ENCODE measurements at regions not wholly inside any gene's neighbourhood (a gene's known extent, or its start where the extent isn't known, plus 50 kb on each side); places are given as distances from the start of the nearest gene placed in this dataset.

GRCh38 chr4:130074096-130074495 lies 978.1 kb downstream of the C4orf33 start:
- no peak for TF ChIP-seq ZNF843 (tag by site-specific recombination; IDR thresholded peaks at IDR 0.05)
- TF ChIP-seq SALL2 (tag by site-specific recombination; IDR thresholded peaks at IDR 0.05; ENCODE audit: borderline replicate concordance) = no peak
- TF ChIP-seq CTCF (tag by site-specific recombination; IDR thresholded peaks at IDR 0.05) = no peak
- TF ChIP-seq ZNF311 (tag by site-specific recombination; IDR thresholded peaks at IDR 0.05; ENCODE audit: borderline replicate concordance) = no peak
- no peak for TF ChIP-seq TCF7L2 (IDR thresholded peaks at IDR 0.05; ENCODE audit: borderline replicate concordance, low read depth, low read length)
- TF ChIP-seq ZSCAN4 (tag by site-specific recombination; IDR thresholded peaks at IDR 0.05) = no peak
- TF ChIP-seq SP2 (tag by site-specific recombination; IDR thresholded peaks at IDR 0.05) = no peak
- TF ChIP-seq ATF2 (tag by site-specific recombination; IDR thresholded peaks at IDR 0.05; ENCODE audit: low read depth) = no peak
- no peak for TF ChIP-seq ZFP41 (tag by site-specific recombination; IDR thresholded peaks at IDR 0.05; ENCODE audit: borderline replicate concordance)
- no peak for TF ChIP-seq ZNF416 (tag by site-specific recombination; IDR thresholded peaks at IDR 0.05)
- TF ChIP-seq ZNF530 (tag by site-specific recombination; IDR thresholded peaks at IDR 0.05; ENCODE audit: low read depth) = no peak

All from HEK293 (cell line).